ENCODE measurements at regions not wholly inside any gene's neighbourhood (a gene's known extent, or its start where the extent isn't known, plus 50 kb on each side); places are given as distances from the start of the nearest gene placed in this dataset.

DNA sequence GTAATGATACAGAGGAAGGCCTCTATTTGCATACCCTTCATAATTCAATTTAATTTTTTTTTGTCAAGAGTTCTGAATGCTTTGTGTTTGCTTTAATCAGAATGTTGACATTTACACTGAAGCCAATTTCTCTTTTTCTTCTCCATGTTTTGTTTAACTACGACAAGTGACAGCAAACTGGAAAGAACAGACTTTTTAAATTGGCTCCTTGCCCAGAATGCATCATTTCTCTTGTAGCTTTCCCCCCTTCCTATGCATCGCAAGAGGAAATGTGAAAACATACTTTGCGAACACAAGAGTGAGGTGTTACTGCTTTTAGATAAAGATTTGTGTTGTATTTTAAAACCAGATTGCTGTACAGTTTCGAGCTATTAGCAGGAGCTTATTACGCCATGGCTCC lies 955.2 kb upstream of the CELF4 start:
- DNase-seq (peak in 2 of 5 donors; percentile 69 to 84), FAIRE-seq (no peak)
- Histone ChIP-seq H3K27ac (ENCODE audit: low read depth in 2 of 2, low read length in 2 of 2) (no peak overlapping the region), H3K9ac (ENCODE audit: low read length in 3 of 3) (no peak overlapping the region), H3K4me3 (ENCODE audit: low read length in 3 of 3) (no peak overlapping the region), H3K27me3 (ENCODE audit: control insufficient read depth, insufficient read depth, low read length) (no peaks in the 10 kb centered on the region), H3K9me3 (ENCODE audit: control insufficient read depth in 2 of 3, insufficient read depth in 1 of 3, low read length in 3 of 3) (no peaks in the 10 kb centered on the region), H3K4me1 (ENCODE audit: control insufficient read depth in 2 of 3, insufficient read depth in 2 of 3, low read depth in 1 of 3, low read length in 3 of 3) (no peaks in the 10 kb centered on the region), H3K36me3 (ENCODE audit: control insufficient read depth in 2 of 3, insufficient read depth in 3 of 3, low read length in 3 of 3) (no peaks in the 10 kb centered on the region)
- TF ChIP-seq, protein P1, sequence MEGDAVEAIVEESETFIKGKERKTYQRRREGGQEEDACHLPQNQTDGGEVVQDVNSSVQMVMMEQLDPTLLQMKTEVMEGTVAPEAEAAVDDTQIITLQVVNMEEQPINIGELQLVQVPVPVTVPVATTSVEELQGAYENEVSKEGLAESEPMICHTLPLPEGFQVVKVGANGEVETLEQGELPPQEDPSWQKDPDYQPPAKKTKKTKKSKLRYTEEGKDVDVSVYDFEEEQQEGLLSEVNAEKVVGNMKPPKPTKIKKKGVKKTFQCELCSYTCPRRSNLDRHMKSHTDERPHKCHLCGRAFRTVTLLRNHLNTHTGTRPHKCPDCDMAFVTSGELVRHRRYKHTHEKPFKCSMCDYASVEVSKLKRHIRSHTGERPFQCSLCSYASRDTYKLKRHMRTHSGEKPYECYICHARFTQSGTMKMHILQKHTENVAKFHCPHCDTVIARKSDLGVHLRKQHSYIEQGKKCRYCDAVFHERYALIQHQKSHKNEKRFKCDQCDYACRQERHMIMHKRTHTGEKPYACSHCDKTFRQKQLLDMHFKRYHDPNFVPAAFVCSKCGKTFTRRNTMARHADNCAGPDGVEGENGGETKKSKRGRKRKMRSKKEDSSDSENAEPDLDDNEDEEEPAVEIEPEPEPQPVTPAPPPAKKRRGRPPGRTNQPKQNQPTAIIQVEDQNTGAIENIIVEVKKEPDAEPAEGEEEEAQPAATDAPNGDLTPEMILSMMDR (IDR thresholded peaks at IDR 0.05; ENCODE audit: borderline replicate concordance, extremely low read depth, insufficient read depth), result no peak
- intact Hi-C loops (cut with DNase I), result no loop called here

DNA sequence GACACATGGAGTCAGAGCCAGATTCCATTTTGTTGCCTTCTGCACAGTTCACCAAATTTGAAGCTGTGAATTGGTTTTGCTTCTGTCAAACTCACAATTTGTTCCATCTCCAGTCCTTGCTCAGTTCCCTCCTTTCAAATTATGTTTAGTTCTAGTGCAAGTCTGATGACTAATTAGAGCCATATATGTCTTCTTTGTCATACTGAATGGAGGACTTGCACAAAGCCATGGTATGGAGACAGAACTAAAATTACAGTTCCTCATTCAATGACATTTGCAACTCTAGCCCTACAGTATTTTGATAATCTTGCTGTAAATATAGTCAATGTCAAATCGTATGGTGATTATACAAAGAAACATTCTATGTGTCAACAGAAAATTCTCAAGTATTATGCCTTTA lies 936.9 kb upstream of the CELF4 start:
- no peak overlapping the region for H3K27ac ChIP-seq (ENCODE audit: low read depth in 2 of 2, low read length in 2 of 2)
- H3K4me3 ChIP-seq (ENCODE audit: low read length in 3 of 3), result no peak overlapping the region
- no peaks in the 10 kb centered on the region for H3K27me3 ChIP-seq (ENCODE audit: control insufficient read depth, insufficient read depth, low read length)
- no peaks in the 10 kb centered on the region for H3K36me3 ChIP-seq (ENCODE audit: control insufficient read depth in 2 of 3, insufficient read depth in 3 of 3, low read length in 3 of 3)
- H3K9ac ChIP-seq (ENCODE audit: low read length in 3 of 3), result no peak overlapping the region
- intact Hi-C loops (cut with DNase I), result no loop called here
- TF ChIP-seq, protein P1 (IDR thresholded peaks at IDR 0.05; ENCODE audit: borderline replicate concordance, extremely low read depth, insufficient read depth), result no peak
- no peak for FAIRE-seq
- H3K9me3 ChIP-seq (ENCODE audit: control insufficient read depth in 2 of 3, insufficient read depth in 1 of 3, low read length in 3 of 3), result no peaks in the 10 kb centered on the region
- H3K4me1 ChIP-seq (ENCODE audit: control insufficient read depth in 2 of 3, insufficient read depth in 2 of 3, low read depth in 1 of 3, low read length in 3 of 3), result no peaks in the 10 kb centered on the region
- no peak for DNase-seq

DNA sequence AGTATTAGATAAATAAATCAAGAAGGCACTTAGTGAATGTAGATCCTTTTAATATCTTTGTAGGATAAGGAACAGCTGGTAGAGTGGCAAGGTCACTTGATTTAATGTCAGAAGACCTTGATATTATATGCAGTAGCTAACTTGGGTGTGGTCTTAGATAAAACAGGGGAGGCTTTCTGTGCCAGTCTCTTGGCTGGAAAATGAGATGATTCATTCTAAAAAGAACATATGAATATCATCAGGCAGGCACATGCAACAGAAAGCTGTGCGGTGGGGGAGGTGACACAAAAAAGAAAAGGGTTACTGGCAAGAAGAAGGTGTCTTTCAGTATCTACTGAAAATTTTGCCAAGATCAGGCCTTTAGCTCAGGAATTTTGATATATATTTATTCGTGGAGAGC lies 931.7 kb upstream of the CELF4 start:
- TF ChIP-seq, protein P1 (IDR thresholded peaks at IDR 0.05; ENCODE audit: borderline replicate concordance, extremely low read depth, insufficient read depth), result no peak
- intact Hi-C loops (cut with DNase I), result no loop called here
- no peaks in the 10 kb centered on the region for H3K27me3 ChIP-seq (ENCODE audit: control insufficient read depth, insufficient read depth, low read length)
- no peak overlapping the region for H3K27ac ChIP-seq (ENCODE audit: low read depth in 2 of 2, low read length in 2 of 2)
- H3K9me3 ChIP-seq (ENCODE audit: control insufficient read depth in 2 of 3, insufficient read depth in 1 of 3, low read length in 3 of 3), result no peaks in the 10 kb centered on the region
- FAIRE-seq, result no peak
- H3K4me3 ChIP-seq (ENCODE audit: low read length in 3 of 3), result no peak overlapping the region
- no peaks in the 10 kb centered on the region for H3K4me1 ChIP-seq (ENCODE audit: control insufficient read depth in 2 of 3, insufficient read depth in 2 of 3, low read depth in 1 of 3, low read length in 3 of 3)
- no peak overlapping the region for H3K9ac ChIP-seq (ENCODE audit: low read length in 3 of 3)
- no peaks in the 10 kb centered on the region for H3K36me3 ChIP-seq (ENCODE audit: control insufficient read depth in 2 of 3, insufficient read depth in 3 of 3, low read length in 3 of 3)
- no peak for DNase-seq

DNA sequence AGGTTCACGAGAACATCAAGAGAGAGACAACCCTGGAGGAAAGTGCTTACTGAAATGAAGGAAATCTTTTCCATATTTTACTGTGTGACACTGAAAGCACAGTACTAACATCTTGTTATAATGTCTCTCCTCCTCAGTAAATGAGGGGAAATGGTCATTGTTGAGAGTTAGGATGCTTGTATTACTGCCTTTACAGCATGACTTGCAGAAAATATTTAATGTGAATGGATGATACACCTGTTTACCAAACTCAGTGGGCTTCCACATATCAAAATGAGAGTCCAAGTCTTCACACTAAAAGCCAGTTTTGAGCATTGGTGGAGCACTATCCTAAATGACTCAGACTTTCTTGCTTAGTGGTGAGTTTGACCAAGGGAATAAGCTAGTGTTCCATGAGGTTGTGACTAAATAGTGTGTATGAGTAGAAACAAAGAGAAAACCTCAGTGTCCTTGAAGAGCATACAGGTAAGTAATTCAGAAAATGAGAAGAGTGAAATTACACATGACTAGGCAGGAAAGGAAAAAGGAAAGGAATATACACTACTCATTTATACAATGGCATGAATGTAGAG lies 930.7 kb upstream of the CELF4 start:
- TF ChIP-seq, protein P1 (IDR thresholded peaks at IDR 0.05; ENCODE audit: borderline replicate concordance, extremely low read depth, insufficient read depth), result no peak
- Histone ChIP-seq H3K4me3 (ENCODE audit: low read length in 3 of 3) (no peak overlapping the region), H3K9ac (ENCODE audit: low read length in 3 of 3) (no peak overlapping the region), H3K27me3 (ENCODE audit: control insufficient read depth, insufficient read depth, low read length) (no peaks in the 10 kb centered on the region), H3K4me1 (ENCODE audit: control insufficient read depth in 2 of 3, insufficient read depth in 2 of 3, low read depth in 1 of 3, low read length in 3 of 3) (no peaks in the 10 kb centered on the region), H3K27ac (ENCODE audit: low read depth in 2 of 2, low read length in 2 of 2) (no peak overlapping the region), H3K36me3 (ENCODE audit: control insufficient read depth in 2 of 3, insufficient read depth in 3 of 3, low read length in 3 of 3) (no peaks in the 10 kb centered on the region), H3K9me3 (ENCODE audit: control insufficient read depth in 2 of 3, insufficient read depth in 1 of 3, low read length in 3 of 3) (no peaks in the 10 kb centered on the region)
- no peak for FAIRE-seq
- intact Hi-C loops (cut with DNase I), result no loop called here
- DNase-seq, result no peak
